Ecto neural progenitor cell (in vitro differentiated cells): ENCODE measurements at regions not wholly inside any gene's neighbourhood (a gene's known extent, or its start where the extent isn't known, plus 50 kb on each side); places are given as distances from the start of the nearest gene placed in this dataset.

Source experiments
- DNase-seq: peaks from one replicate; pipeline ENCODE4 v3.0.0-alpha.2; 2018; ENCODE audit warnings: low spot score

GRCh38 chr4:24719615-24720014 is 75.8 kb upstream of the SOD3 start:
- no peak for DNase-seq

GRCh38 chr4:24720436-24720835 is 74.9 kb upstream of the SOD3 start:
- DNase-seq, result no peak

- DNase-seq, result no peak
Measured at GRCh38 chr4:24720979-24721378, 74.4 kb upstream of the SOD3 start.

GRCh38 chr4:24722026-24722568 is 73.3 kb upstream of the SOD3 start:
- no peak for DNase-seq

GRCh38 chr4:24727390-24728224 is 67.8 kb upstream of the SOD3 start:
- no peak for DNase-seq

- no peak for DNase-seq
Measured at GRCh38 chr4:24729119-24729730, 66.1 kb upstream of the SOD3 start.

GRCh38 chr4:24730256-24731001 is 64.9 kb upstream of the SOD3 start:
- DNase-seq, result no peak

- no peak for DNase-seq
Measured at GRCh38 chr4:24731448-24731847, 63.9 kb upstream of the SOD3 start.

GRCh38 chr4:24734511-24734910 is 60.9 kb upstream of the SOD3 start:
- DNase-seq, result no peak

- DNase-seq, result no peak
Measured at GRCh38 chr4:24736066-24736465, 59.3 kb upstream of the SOD3 start.

GRCh38 chr4:24741910-24742309 is 53.5 kb upstream of the SOD3 start:
- no peak for DNase-seq

- DNase-seq, result no peak
Measured at GRCh38 chr4:24742335-24742734, 53.0 kb upstream of the SOD3 start.

GRCh38 chr4:24742773-24743172 is 52.6 kb upstream of the SOD3 start:
- DNase-seq, result no peak

GRCh38 chr4:24743206-24743605 is 52.2 kb upstream of the SOD3 start:
- no peak for DNase-seq

- peak; percentile 59 for DNase-seq
Measured at GRCh38 chr4:24743927-24744326, 51.4 kb upstream of the SOD3 start.

GRCh38 chr4:24745172-24745895 is 50.0 kb upstream of the SOD3 start:
- no peak for DNase-seq
